NCI-H774 (cell line): ENCODE measurements at regions not wholly inside any gene's neighbourhood (a gene's known extent, or its start where the extent isn't known, plus 50 kb on each side); places are given as distances from the start of the nearest gene placed in this dataset.

Experiments
- DNase-seq: peaks from one replicate; lab custom pipeline; 2025; lab: John Stamatoyannopoulos, UW

DNA sequence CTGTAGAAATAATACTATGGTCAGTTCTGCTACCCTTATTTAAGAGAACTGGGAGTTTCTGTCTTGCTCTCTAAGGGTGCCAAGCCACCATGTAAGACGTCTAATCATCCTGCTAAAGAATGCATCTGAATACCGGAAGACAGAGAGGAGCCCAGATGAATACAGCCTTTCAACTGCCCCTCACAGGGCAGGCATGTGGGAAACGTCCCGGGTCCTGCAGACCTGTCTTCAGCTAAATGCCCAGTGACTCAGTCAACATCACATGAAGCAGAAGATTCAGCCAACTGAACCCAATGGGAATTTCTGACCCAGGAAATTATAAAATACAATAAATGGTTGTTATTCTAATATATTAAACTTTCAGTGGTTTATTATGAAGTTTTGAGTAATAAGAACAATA is 2141.0 kb upstream of the AGA start:
- no peak for DNase-seq

- DNase-seq = no peak
These were observed 2141.9 kb upstream of the AGA start for GRCh38 chr4:179584101-179584500.

DNA sequence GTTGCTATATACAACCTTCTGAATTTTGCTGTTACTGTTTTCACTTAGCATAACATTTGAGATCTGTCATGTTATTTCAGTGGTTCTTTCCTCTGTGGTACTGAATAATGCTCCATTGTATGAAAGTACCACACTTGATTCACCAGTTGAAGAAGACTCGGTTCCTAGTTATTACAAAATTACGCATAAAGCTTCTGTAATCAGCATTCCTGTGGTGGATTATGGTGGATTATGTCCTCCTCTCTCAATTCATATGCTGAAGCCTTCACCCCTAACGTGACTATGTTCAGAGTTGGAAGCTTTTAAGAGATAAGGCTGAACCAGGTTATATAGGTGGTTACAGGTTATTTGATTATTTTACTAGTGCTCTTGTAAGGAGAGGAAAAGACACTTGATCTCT is 2143.5 kb upstream of the AGA start:
- DNase-seq = no peak

DNA sequence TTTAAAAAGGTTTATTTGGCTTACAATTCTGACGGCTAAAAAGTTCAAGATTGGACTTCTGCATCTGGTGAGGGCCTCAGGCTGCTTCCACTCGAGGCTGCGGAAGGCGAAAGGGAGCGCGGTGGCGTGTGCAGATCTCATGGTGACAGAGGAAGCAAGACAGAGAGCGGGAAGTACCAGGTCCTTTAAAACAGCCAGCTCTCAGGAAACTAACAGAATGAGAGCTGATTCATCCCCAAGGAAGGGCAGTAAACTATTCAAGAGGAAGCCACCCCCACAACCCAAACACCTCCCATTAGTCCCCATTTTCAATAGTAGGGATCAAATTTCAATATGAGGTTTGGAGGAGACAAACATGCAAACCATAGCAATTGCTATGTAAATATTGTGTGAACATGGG is 2144.2 kb upstream of the AGA start:
- no peak for DNase-seq

- no peak for DNase-seq
These were observed 2153.6 kb upstream of the AGA start for GRCh38 chr4:179595671-179596410.

GRCh38 chr4:179596621-179597020 is 2154.4 kb upstream of the AGA start:
- no peak for DNase-seq

GRCh38 chr4:179597301-179597700 is 2155.1 kb upstream of the AGA start:
- no peak for DNase-seq

- no peak for DNase-seq
These were observed 2159.4 kb upstream of the AGA start for GRCh38 chr4:179601671-179602070.

DNA sequence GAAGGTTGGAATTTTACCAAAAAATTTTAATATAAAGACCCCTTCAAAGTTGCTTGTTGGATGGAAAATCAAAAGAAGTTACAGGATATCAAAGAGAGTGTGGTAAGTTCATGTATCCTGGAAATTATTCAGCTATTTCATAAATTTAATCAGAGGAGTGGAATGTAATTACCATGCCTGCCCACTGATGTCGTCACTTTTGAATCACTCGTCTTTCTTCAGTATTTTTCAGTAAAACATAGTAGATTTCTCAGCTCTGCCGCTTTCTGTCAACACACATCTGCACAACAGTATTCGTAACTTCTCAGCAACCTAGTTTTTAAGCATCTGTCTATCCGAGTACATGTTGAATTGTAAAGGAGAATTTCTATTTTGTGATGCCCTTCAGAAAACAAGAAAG is 2163.0 kb upstream of the AGA start:
- no peak for DNase-seq

DNA sequence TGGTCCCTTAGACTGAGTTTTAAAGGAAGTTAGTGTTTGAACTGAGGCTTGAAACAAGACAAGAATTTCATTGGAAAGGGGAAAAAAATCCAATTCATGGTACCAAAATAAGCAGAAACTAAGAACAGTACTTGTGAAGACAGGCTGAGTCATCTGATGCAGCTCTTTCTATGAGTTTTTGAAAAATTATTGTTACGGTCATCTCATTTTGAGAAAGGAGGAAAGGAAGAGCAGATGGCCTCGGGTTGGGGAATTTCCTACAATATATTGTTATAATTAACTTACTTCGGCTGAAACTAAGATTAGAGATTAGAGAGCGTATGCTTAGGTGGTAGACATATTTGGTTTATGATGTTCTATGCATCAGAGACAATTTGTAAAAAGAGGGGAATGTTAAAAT is 2164.8 kb upstream of the AGA start:
- no peak for DNase-seq

DNA sequence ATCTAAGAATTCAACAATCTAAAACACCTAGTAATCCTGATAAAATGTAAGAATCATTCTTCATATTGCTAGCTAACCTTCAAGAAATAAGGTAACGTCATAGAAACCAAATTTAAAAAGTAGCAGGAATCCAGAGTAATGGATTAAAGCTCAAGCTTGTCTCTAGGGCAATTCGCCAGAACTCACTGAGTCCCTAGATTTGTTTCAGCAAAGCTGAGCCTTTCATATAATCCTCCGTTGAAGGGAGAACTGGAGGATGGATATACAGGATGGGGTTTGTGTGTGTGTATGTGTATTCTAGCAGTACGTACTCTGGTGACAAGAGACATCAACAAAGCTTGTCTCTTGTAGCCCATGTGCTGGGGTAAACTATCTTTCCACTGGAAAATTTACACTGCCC is 2173.5 kb upstream of the AGA start:
- DNase-seq = no peak

GRCh38 chr4:179618966-179619365 is 2176.7 kb upstream of the AGA start:
- no peak for DNase-seq

DNA sequence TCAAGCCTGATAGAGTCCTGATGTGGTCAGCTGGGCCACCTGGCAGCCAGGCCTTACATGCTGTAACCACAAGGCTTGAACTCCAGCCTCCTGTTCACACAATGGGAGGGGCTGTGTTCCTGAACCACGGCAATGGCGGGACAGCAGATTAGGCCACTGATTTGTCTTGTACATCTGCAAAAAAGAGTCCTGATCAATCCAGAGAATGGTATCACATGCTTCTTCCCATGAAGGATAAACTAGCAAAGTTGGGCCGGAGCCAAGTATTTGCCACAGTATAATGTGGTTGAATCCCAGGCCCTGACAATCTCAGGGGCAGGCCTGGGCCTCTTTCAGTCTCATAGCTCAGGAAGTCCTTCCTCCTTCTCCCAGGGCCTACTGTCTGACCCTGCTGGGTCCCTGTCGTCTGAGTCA is 2182.5 kb upstream of the AGA start:
- no peak for DNase-seq

DNA sequence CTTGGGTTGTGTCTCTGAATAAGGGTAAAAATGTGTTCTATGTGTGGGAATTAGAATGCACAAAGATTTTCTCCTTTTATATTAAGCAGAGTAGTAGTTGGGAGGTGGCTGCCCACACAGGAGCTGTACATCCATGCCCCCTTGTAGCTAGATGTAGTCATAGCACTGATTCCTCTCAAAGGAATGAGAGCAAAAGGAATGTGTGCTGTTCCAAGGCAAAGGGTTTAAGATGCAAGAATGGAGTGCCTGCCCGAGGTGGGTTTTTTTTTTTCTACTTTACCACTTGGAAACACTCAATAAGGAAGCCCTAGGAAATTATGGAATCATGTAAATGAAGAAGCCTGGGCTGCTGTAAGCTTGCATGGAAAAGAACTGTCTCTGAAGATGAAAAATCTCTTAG is 2183.2 kb upstream of the AGA start:
- no peak for DNase-seq

DNA sequence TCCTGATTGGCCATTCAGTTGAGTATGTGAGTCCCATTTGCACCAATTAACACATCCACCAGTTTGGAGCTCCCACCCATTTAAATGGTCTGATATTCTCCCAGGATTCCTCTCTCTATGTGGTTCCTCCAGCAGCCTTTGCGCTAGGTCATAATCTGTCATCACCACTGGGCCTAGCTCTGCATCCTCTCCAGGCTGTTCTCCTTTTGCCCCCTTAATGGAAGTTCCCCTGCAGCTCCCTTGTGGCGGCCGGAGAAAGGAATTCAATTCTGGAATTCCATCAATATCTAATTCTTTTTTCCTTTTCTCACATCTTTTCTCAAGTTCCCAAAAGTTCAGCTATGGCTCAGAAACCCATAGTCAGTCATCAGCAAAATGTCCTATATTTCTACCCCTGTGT is 2184.4 kb upstream of the AGA start:
- DNase-seq = no peak

DNA sequence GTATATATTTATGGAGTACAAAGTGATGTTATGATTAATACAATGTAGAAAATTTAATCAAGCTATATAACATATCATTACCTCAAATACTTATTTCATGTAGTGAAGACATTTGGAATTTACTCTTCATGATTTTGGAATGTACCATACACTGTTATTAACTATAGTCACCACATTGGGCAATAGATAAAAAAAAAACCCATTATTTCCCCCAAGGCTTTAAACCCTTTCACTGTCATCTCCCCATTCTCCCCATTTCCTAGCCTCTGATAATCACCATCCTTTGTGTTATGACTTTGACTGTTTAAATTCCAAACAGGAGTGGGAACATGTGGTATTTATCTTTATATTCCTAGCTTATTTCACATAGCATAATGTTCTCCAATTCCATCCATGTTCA is 2189.1 kb upstream of the AGA start:
- no peak for DNase-seq

DNA sequence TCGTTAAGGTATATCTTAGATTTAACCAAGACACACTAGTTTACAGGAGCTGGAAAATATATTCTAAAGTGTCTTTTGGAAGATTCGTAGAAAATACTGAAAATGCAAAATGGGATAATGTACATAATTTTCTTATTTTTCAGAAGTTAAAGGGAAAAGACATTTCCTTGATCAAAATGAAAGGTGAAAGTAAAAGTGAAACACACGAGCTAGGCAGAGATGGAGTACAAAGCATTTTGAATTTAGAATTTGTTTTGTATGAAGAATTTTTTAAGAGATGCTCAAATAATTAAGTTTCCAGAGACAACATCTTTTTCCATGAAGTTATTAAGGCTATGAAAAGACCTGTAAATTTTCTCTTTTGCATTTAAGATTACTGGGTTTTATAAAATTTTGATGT is 2192.6 kb upstream of the AGA start:
- DNase-seq = no peak

DNA sequence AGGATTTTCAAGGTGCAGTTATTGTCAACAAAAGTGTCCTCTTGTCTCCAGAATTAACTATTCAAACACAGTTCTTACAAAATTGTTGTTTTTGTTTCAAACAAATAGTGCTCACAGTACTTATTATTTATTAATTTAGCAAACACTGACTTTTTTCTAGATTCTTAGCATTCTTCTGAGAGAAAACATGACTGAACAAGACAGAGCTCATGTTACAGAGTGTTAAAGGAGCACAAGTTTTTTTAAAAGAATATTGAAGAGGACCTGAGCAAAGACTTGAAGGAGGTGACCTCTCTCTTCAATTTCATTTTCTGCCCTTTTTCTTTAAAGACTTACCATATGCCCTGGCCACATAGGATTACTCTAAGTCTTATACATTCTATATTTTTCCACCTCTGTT is 2220.3 kb upstream of the AGA start:
- no peak for DNase-seq

DNA sequence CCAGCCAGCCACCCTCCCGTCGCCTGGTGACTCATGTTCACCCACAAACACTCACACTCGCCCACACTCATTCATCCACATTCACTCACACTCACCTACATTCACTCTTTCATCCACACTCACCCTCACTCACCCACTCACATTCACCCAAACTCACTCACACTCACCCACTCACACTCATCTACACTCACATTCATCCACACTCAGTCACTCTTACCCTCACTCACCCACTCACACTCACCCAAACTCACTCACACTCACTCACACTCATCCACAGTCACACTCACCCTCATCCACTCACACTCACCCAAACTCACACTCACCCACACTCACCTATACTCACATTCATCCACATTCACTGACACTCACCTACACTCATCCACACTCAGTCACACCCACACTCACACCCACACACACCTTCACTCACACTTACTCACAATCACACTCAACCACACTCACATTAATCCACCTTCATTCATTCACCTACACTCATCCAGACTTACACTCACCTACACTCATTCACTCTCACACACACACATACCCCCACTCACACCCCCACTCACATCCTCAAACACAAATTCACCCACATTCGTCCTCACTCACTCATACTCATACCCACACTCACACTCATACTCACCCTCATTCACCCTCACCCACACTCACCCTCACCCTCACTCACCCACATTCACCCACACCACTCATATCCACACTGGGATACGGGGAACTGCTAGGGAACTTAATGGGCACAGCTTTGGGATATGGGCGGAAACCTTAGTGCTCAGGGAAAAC is 2221.6 kb upstream of the AGA start:
- DNase-seq = no peak

DNA sequence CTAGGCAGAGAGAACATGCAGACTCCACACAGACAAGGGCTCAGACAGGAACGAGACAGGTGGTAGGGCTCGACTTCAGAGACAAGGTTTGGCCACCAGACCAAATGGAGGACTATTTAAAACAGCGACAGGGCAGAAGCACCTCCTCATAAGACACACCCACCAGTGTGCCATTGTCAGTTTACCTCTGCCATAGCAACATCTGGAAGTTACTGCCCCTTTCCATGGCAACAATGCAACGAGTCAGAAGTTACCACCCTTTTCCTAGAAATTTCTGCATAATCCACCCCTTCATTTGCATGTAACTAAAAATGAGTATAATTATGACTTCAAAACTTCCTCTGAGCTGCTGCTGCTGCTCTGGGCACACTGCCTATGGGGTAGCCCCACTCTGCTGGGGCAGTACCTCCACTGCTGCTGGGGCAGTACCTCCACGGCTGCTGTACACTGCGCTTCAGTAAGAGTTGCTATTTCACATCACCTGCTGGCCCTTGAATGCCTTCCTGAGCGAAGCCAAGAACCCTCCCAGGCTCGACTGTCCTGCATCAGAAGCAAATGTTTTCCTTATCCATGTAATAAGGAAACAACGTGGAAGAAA is 2222.3 kb upstream of the AGA start:
- DNase-seq = no peak

DNA sequence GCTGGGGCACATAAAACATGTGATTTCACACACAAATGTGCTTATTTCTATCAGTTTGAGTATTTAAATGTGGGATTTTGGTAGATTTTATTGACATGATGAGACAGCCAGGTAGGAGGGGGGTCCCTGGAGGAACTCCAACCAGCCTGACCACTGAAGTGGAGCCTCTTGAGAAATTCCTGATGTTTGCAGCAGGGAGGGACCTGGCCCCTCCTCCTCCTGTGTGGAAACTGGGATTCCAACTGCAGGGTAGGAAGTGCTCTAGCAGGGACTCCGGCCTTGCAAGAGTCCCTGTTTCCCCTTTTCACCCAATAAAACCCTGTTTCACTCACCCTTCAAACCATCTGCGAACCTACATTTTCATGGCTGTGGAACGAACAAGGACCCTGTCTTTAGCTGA is 2224.0 kb upstream of the AGA start:
- DNase-seq = no peak

GRCh38 chr4:179671609-179672008 is 2229.4 kb upstream of the AGA start:
- DNase-seq = no peak

GRCh38 chr4:179678093-179678814 is 2236.0 kb upstream of the AGA start:
- no peak for DNase-seq
